Stimulated activated CD4-positive, alpha-beta T cell treated with anti-CD3 and anti-CD28 coated beads, Interleukin-1b, Interleukin-23, amount 100 ng/mL, for 48 hours (primary cell): ENCODE measurements at regions not wholly inside any gene's neighbourhood (a gene's known extent, or its start where the extent isn't known, plus 50 kb on each side); places are given as distances from the start of the nearest gene placed in this dataset.

Experiments used
- DNase-seq: peaks from one replicate; pipeline ENCODE4 v3.0.0-alpha.2; 2020

- no peak for DNase-seq
Measured at GRCh38 chr4:140316799-140317198, 56.6 kb upstream of the SCOC start.

- no peak for DNase-seq
Measured at GRCh38 chr4:140315970-140316369, 57.5 kb upstream of the SCOC start.

GRCh38 chr4:140315438-140315837, 58.0 kb upstream of the SCOC start:
- DNase-seq, result no peak

- no peak for DNase-seq
Measured at GRCh38 chr4:140315019-140315418, 58.4 kb upstream of the SCOC start.

GRCh38 chr4:140312100-140312499, 61.3 kb upstream of the SCOC start:
- no peak for DNase-seq

- DNase-seq, result no peak
Measured at GRCh38 chr4:140311257-140311835, 62.1 kb upstream of the SCOC start.

GRCh38 chr4:140309124-140309870, 64.1 kb upstream of the SCOC start:
- DNase-seq, result no peak

GRCh38 chr4:140308366-140309123, 64.9 kb upstream of the SCOC start:
- DNase-seq, result no peak

GRCh38 chr4:140305053-140305452, 68.4 kb upstream of the SCOC start:
- DNase-seq, result no peak

GRCh38 chr4:140304346-140304745, 69.1 kb upstream of the SCOC start:
- no peak for DNase-seq

GRCh38 chr4:140302151-140302859, 71.1 kb upstream of the SCOC start:
- DNase-seq, result no peak

GRCh38 chr4:140300271-140300970, 73.0 kb upstream of the SCOC start:
- peak; percentile 10 for DNase-seq

- DNase-seq, result no peak
Measured at GRCh38 chr4:140298001-140298400, 75.4 kb upstream of the SCOC start.

- DNase-seq, result no peak
Measured at GRCh38 chr4:140297221-140297570, 76.2 kb upstream of the SCOC start.

- DNase-seq, result no peak
Measured at GRCh38 chr4:140296335-140297220, 76.9 kb upstream of the SCOC start.

- no peak for DNase-seq
Measured at GRCh38 chr4:140293979-140294378, 79.5 kb upstream of the SCOC start.

GRCh38 chr4:140291259-140291658, 82.2 kb upstream of the SCOC start:
- no peak for DNase-seq

GRCh38 chr4:140289486-140289885, 84.0 kb upstream of the SCOC start:
- no peak for DNase-seq

- no peak for DNase-seq
Measured at GRCh38 chr4:140286456-140286855, 87.0 kb upstream of the SCOC start.

GRCh38 chr4:140284456-140284855, 89.0 kb upstream of the SCOC start:
- no peak for DNase-seq

GRCh38 chr4:140281828-140282552, 91.5 kb upstream of the SCOC start:
- DNase-seq, result no peak
